Liver (tissue), 7 donors: ENCODE measurements at regions not wholly inside any gene's neighbourhood (a gene's known extent, or its start where the extent isn't known, plus 50 kb on each side); places are given as distances from the start of the nearest gene placed in this dataset.

Experiments
- DNase-seq: peaks from one replicate; pipeline ENCODE4 v3.0.0-alpha.2; 2017; ENCODE audit warnings: low spot score
- H3K27ac ChIP-seq, 2 donors: one replicate each; pipeline ENCODE4 v1.7.0; 2013; ENCODE audit warnings: inconsistent platforms in 2 of 2, low read length in 2 of 2, control low read depth in 1 of 2, low read depth in 1 of 2, mild to moderate bottlenecking in 1 of 2
- H3K27me3 ChIP-seq, 4 donors: one replicate each; pipeline versions ENCODE4 v1.6.1 to v1.7.0; 2013; ENCODE audit warnings: low read length in 3 of 4, inconsistent platforms in 1 of 4, mild to moderate bottlenecking in 1 of 4, moderate library complexity in 1 of 4; ENCODE audit not compliant: control insufficient read depth in 4 of 4, insufficient read depth in 4 of 4
- H3K36me3 ChIP-seq, 4 donors: one replicate each; pipeline versions ENCODE4 v1.6.1 to v1.7.0; 2013; ENCODE audit warnings: low read length in 3 of 4, mild to moderate bottlenecking in 3 of 4, low read depth in 1 of 4, moderate library complexity in 1 of 4; ENCODE audit not compliant: control insufficient read depth in 4 of 4, insufficient read depth in 3 of 4
- H3K4me1 ChIP-seq, 4 donors: one replicate each; pipeline versions ENCODE4 v1.6.1 to v1.7.0; 2013; ENCODE audit warnings: low read length in 3 of 4, mild to moderate bottlenecking in 3 of 4, moderate library complexity in 1 of 4; ENCODE audit not compliant: control insufficient read depth in 4 of 4, insufficient read depth in 4 of 4
- H3K4me3 ChIP-seq, 3 donors: one replicate each; pipeline versions ENCODE4 v1.6.1 to v1.7.0; 2013; ENCODE audit warnings: low read length in 3 of 3, control low read depth in 1 of 3, low read depth in 1 of 3, mild to moderate bottlenecking in 1 of 3
- H3K9ac ChIP-seq, 2 donors: one replicate each; pipeline ENCODE4 v1.7.0; 2013; ENCODE audit warnings: low read length in 2 of 2, mild to moderate bottlenecking in 2 of 2, moderate library complexity in 2 of 2, control low read depth in 1 of 2, low read depth in 1 of 2
- H3K9me3 ChIP-seq, 4 donors: one replicate each; pipeline versions ENCODE4 v1.6.1 to v1.7.0; 2013; ENCODE audit warnings: low read length in 3 of 4; ENCODE audit not compliant: control insufficient read depth in 4 of 4
- EGR1 ChIP-seq, 2 donors: IDR thresholded peaks; 2 replicates each; pipeline ENCODE4 v1.6.1; 2016 to 2018; ENCODE audit warnings: antibody characterized with exemption in 2 of 2, low read depth in 2 of 2
- FOXA1 ChIP-seq: IDR thresholded peaks from 2 replicates; pipeline ENCODE4 v1.6.1; 2016; ENCODE audit warnings: antibody characterized with exemption
- HNF4A ChIP-seq, 2 donors: conservative IDR thresholded peaks; 2 replicates each; pipeline ENCODE4 v1.6.1; 2016; ENCODE audit warnings: antibody characterized with exemption in 2 of 2, mild to moderate bottlenecking in 2 of 2
- JUND ChIP-seq, 2 donors: IDR thresholded peaks; 2 replicates each; pipeline ENCODE4 v1.6.1; 2016; ENCODE audit warnings: antibody characterized with exemption in 2 of 2
- NR2F2 ChIP-seq: IDR thresholded peaks from 2 replicates; pipeline ENCODE4 v1.6.1; 2016; ENCODE audit warnings: antibody characterized with exemption
- RAD21 ChIP-seq, 2 donors: IDR thresholded peaks; 2 replicates each; pipeline ENCODE4 v1.6.1; 2016; ENCODE audit warnings: antibody characterized with exemption in 2 of 2, mild to moderate bottlenecking in 2 of 2
- RXRA ChIP-seq, 2 donors: IDR thresholded peaks; 2 replicates each; pipeline ENCODE4 v1.6.1; 2017 to 2018; ENCODE audit warnings: antibody characterized with exemption in 2 of 2, mild to moderate bottlenecking in 1 of 2
- SP1 ChIP-seq: IDR thresholded peaks from 2 replicates; pipeline ENCODE4 v1.6.1; 2018; ENCODE audit warnings: antibody characterized with exemption, mild to moderate bottlenecking
- TAF1 ChIP-seq: conservative IDR thresholded peaks from 2 replicates; pipeline ENCODE4 v1.6.1; 2016; ENCODE audit warnings: antibody characterized with exemption, mild to moderate bottlenecking
- YY1 ChIP-seq: IDR thresholded peaks from 2 replicates; pipeline ENCODE4 v1.6.1; 2016; ENCODE audit warnings: antibody characterized with exemption, mild to moderate bottlenecking
- ZBTB33 ChIP-seq: IDR thresholded peaks from 2 replicates; pipeline ENCODE4 v1.6.1; 2016; ENCODE audit warnings: antibody characterized with exemption
- WGBS: extraction: QIAGEN DNeasy Blood & Tissue Kit; methylation state at CpG from one replicate; pipeline ENCODE4 v1.1.7; 2013; 5-methylcytosine and 5-hydroxymethylcytosine counted together
- TF ChIP-seq, protein P1 (sequence below): IDR thresholded peaks from 2 replicates; pipeline ENCODE4 v1.6.1; 2016; ENCODE audit warnings: antibody characterized with exemption, mild to moderate bottlenecking
- donor health status: healthy.
- donor health status: healthy.
- donor health status: healthy.
- donor health status: healthy.

DNA sequence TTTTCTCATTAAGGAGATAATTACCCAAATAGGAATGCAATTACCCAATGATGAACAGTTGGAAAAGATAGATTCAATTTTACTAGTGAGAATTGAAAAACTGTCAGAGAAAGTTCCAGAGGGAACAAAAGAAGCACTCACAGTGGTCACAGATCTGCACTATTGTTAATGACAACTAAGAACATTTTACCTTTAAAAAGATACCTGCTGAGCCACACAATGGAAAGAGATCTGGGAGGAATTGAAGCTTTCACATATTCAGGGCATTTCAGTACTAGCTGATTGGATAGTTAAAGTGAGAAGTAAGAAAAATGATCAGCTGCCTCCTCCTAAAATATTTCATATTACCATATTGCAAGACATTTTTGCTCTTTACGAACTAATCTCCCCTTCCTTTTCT is 1822.2 kb downstream of the STIM2 start:
- Histone ChIP-seq H3K9me3 (no peaks in the 10 kb centered on the region), H3K4me1 (no peaks in the 10 kb centered on the region), H3K27me3 (no peaks in the 10 kb centered on the region), H3K36me3 (no peaks in the 10 kb centered on the region), H3K27ac (no peak overlapping the region), H3K4me3 (no peak overlapping the region), H3K9ac (no peak overlapping the region)
- TF ChIP-seq, protein P1, sequence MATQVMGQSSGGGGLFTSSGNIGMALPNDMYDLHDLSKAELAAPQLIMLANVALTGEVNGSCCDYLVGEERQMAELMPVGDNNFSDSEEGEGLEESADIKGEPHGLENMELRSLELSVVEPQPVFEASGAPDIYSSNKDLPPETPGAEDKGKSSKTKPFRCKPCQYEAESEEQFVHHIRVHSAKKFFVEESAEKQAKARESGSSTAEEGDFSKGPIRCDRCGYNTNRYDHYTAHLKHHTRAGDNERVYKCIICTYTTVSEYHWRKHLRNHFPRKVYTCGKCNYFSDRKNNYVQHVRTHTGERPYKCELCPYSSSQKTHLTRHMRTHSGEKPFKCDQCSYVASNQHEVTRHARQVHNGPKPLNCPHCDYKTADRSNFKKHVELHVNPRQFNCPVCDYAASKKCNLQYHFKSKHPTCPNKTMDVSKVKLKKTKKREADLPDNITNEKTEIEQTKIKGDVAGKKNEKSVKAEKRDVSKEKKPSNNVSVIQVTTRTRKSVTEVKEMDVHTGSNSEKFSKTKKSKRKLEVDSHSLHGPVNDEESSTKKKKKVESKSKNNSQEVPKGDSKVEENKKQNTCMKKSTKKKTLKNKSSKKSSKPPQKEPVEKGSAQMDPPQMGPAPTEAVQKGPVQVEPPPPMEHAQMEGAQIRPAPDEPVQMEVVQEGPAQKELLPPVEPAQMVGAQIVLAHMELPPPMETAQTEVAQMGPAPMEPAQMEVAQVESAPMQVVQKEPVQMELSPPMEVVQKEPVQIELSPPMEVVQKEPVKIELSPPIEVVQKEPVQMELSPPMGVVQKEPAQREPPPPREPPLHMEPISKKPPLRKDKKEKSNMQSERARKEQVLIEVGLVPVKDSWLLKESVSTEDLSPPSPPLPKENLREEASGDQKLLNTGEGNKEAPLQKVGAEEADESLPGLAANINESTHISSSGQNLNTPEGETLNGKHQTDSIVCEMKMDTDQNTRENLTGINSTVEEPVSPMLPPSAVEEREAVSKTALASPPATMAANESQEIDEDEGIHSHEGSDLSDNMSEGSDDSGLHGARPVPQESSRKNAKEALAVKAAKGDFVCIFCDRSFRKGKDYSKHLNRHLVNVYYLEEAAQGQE = peak; percentile 60
- no peak for TF ChIP-seq YY1
- WGBS = 44% methylated on average over 1 of the region's 1 CpG
- DNase-seq = no peak

GRCh38 chr4:28686618-28687017 is 1826.0 kb downstream of the STIM2 start:
- TF ChIP-seq RAD21 (IDR thresholded peaks at IDR 0.05) (peak; percentile 17 to 38), EGR1 (IDR thresholded peaks at IDR 0.05; ENCODE audit: low read depth in 2 of 2) (no peak)
- H3K9ac ChIP-seq = no peak overlapping the region
- no peaks in the 10 kb centered on the region for H3K36me3 ChIP-seq
- WGBS = 60% methylated on average over 4 of the region's 4 CpGs
- H3K27me3 ChIP-seq = no peaks in the 10 kb centered on the region
- no peaks in the 10 kb centered on the region for H3K9me3 ChIP-seq
- no peaks in the 10 kb centered on the region for H3K4me1 ChIP-seq
- no peak for DNase-seq
- H3K27ac ChIP-seq = no peak overlapping the region
- no peak overlapping the region for H3K4me3 ChIP-seq

GRCh38 chr4:28690890-28691289 is 1830.2 kb downstream of the STIM2 start:
- Histone ChIP-seq H3K9ac (no peak overlapping the region), H3K27me3 (no peaks in the 10 kb centered on the region), H3K27ac (no peak overlapping the region), H3K4me3 (no peak overlapping the region), H3K9me3 (no peaks in the 10 kb centered on the region), H3K4me1 (no peaks in the 10 kb centered on the region), H3K36me3 (no peaks in the 10 kb centered on the region)
- 63% methylated on average over 1 of the region's 1 CpG for WGBS
- no peak for DNase-seq
- TF ChIP-seq RAD21 (IDR thresholded peaks at IDR 0.05) (no peak), JUND (IDR thresholded peaks at IDR 0.05) (no peak), TAF1 (no peak), HNF4A (conservative IDR thresholded peaks at IDR 0.05) (no peak), ZBTB33 (no peak), RXRA (IDR thresholded peaks at IDR 0.05) (no peak), FOXA1 (no peak), NR2F2 (no peak), SP1 (no peak)
- TF ChIP-seq, protein P1 = no peak
